MM.1S (cell line): ENCODE measurements at regions not wholly inside any gene's neighbourhood (a gene's known extent, or its start where the extent isn't known, plus 50 kb on each side); places are given as distances from the start of the nearest gene placed in this dataset.

ENCODE experiments used
- DNase-seq: peaks from one replicate; pipeline ENCODE4 v3.0.0-alpha.2; 2015
- H2AFZ ChIP-seq: fragments of 300-600 bp; sonication (generic); 2 replicates; pipeline ENCODE4 v1.6.0; 2016; ENCODE audit warnings: antibody characterized with exemption, low read length
- H3F3A ChIP-seq: fragments of 300-600 bp; sonication (generic); 2 replicates; pipeline ENCODE4 v1.6.1; 2016; ENCODE audit warnings: mild to moderate bottlenecking, antibody characterized with exemption, low read length, moderate library complexity, mixed read lengths; ENCODE audit not compliant: insufficient read depth
- H3K27ac ChIP-seq: fragments of 300-600 bp; sonication (generic); 2 replicates; pipeline ENCODE4 v1.5.1; 2016; ENCODE audit warnings: mild to moderate bottlenecking, low read length
- H3K27me3 ChIP-seq: fragments of 300-600 bp; sonication (generic); replicated peaks from 2 replicates; pipeline ENCODE4 v1.6.0; 2016; ENCODE audit warnings: low read length; ENCODE audit not compliant: insufficient read depth
- H3K36me3 ChIP-seq: fragments of 300-600 bp; sonication (generic); replicated peaks from 2 replicates; pipeline ENCODE4 v1.6.1; 2016; ENCODE audit warnings: mild to moderate bottlenecking, low read length, mixed read lengths; ENCODE audit not compliant: insufficient read depth
- H3K4me1 ChIP-seq: fragments of 300-600 bp; sonication (generic); 2 replicates; pipeline ENCODE4 v1.6.1; 2016; ENCODE audit warnings: low read length, mixed read lengths
- H3K4me2 ChIP-seq: fragments of 300-600 bp; sonication (generic); 2 replicates; pipeline ENCODE4 v1.6.0; 2016; ENCODE audit warnings: low read depth, low read length
- H3K4me3 ChIP-seq: fragments of 300-600 bp; sonication (generic); 2 replicates; pipeline ENCODE4 v1.5.1; 2016; ENCODE audit warnings: low read length, mixed read lengths
- H3K79me2 ChIP-seq: fragments of 300-600 bp; sonication (generic); 2 replicates; pipeline ENCODE4 v1.6.1; 2016; ENCODE audit warnings: mixed run types, low read length, mixed read lengths
- H3K9ac ChIP-seq: fragments of 300-600 bp; sonication (generic); 2 replicates; pipeline ENCODE4 v1.6.1; 2016; ENCODE audit warnings: low read length, mixed read lengths
- H3K9me2 ChIP-seq: fragments of 300-600 bp; sonication (generic); replicated peaks from 2 replicates; pipeline ENCODE4 v1.6.1; 2016; ENCODE audit warnings: mild to moderate bottlenecking, low read length, mixed read lengths; ENCODE audit not compliant: insufficient read depth
- H3K9me3 ChIP-seq: fragments of 300-600 bp; sonication (generic); replicated peaks from 2 replicates; pipeline ENCODE4 v1.6.1; 2016; ENCODE audit warnings: mild to moderate bottlenecking, low read length, mixed read lengths; ENCODE audit not compliant: insufficient read depth
- H4K20me1 ChIP-seq: fragments of 300-600 bp; sonication (generic); 2 replicates; pipeline ENCODE4 v1.6.1; 2016; ENCODE audit warnings: mild to moderate bottlenecking, low read length, moderate library complexity, mixed read lengths; ENCODE audit not compliant: insufficient read depth
- CTCF ChIP-seq: fragments of 300-600 bp; sonication (generic); IDR thresholded peaks from 2 replicates; pipeline ENCODE4 v1.5.1; 2016; ENCODE audit warnings: antibody characterized with exemption, low read length, mixed read lengths
- EZH2 ChIP-seq: fragments of 300-600 bp; sonication (generic); optimal IDR thresholded peaks from 2 replicates; pipeline ENCODE3; 2017; ENCODE audit warnings: low read depth, mild to moderate bottlenecking, antibody characterized with exemption, low read length, mixed read lengths
- EZH2phosphoT487 ChIP-seq: fragments of 300-600 bp; sonication (generic); IDR thresholded peaks from 2 replicates; pipeline ENCODE4 v1.6.1; 2018; ENCODE audit warnings: antibody characterized with exemption, low read length

GRCh38 chr17:63150490-63150889 is 184.5 kb downstream of the TANC2 start:
- no peaks in the 10 kb centered on the region for H3K36me3 ChIP-seq
- H2AFZ ChIP-seq: no peak overlapping the region
- H3K9ac ChIP-seq: no peak overlapping the region
- no peaks in the 10 kb centered on the region for H3K4me1 ChIP-seq
- no peaks in the 10 kb centered on the region for H3K27me3 ChIP-seq
- H4K20me1 ChIP-seq: no peaks in the 10 kb centered on the region
- H3K79me2 ChIP-seq: no peaks in the 10 kb centered on the region
- TF ChIP-seq CTCF: no peak
- no peak for TF ChIP-seq EZH2phosphoT487
- no peak for TF ChIP-seq EZH2
- H3K9me2 ChIP-seq: no peaks in the 10 kb centered on the region
- DNase-seq: no peak
- no peak overlapping the region for H3K4me3 ChIP-seq
- no peaks in the 10 kb centered on the region for H3K9me3 ChIP-seq
- no peaks in the 10 kb centered on the region for H3F3A ChIP-seq
- no peak overlapping the region for H3K27ac ChIP-seq
- H3K4me2 ChIP-seq: no peak overlapping the region

GRCh38 chr17:63150994-63151464 is 185.0 kb downstream of the TANC2 start:
- H3K9me3 ChIP-seq: no peaks in the 10 kb centered on the region
- TF ChIP-seq CTCF: no peak
- no peak for TF ChIP-seq EZH2
- no peaks in the 10 kb centered on the region for H4K20me1 ChIP-seq
- H3K27ac ChIP-seq: no peak overlapping the region
- H3K4me3 ChIP-seq: no peak overlapping the region
- H3K27me3 ChIP-seq: no peaks in the 10 kb centered on the region
- no peaks in the 10 kb centered on the region for H3K36me3 ChIP-seq
- no peak overlapping the region for H3K4me2 ChIP-seq
- DNase-seq: no peak
- H3K9me2 ChIP-seq: no peaks in the 10 kb centered on the region
- H3K4me1 ChIP-seq: no peaks in the 10 kb centered on the region
- no peak overlapping the region for H2AFZ ChIP-seq
- no peak overlapping the region for H3K9ac ChIP-seq
- H3K79me2 ChIP-seq: no peaks in the 10 kb centered on the region
- H3F3A ChIP-seq: no peaks in the 10 kb centered on the region

- no peak overlapping the region for H3K4me2 ChIP-seq
- H3K9ac ChIP-seq: no peak overlapping the region
- H3K36me3 ChIP-seq: no peaks in the 10 kb centered on the region
- no peaks in the 10 kb centered on the region for H3F3A ChIP-seq
- no peaks in the 10 kb centered on the region for H3K79me2 ChIP-seq
- DNase-seq: no peak
- H3K27ac ChIP-seq: no peak overlapping the region
- H3K4me1 ChIP-seq: no peaks in the 10 kb centered on the region
- TF ChIP-seq CTCF: no peak
- TF ChIP-seq EZH2: no peak
- no peak for TF ChIP-seq EZH2phosphoT487
- H3K9me3 ChIP-seq: no peaks in the 10 kb centered on the region
- H2AFZ ChIP-seq: no peak overlapping the region
- no peaks in the 10 kb centered on the region for H3K27me3 ChIP-seq
- H3K9me2 ChIP-seq: no peaks in the 10 kb centered on the region
- H3K4me3 ChIP-seq: no peak overlapping the region
- H4K20me1 ChIP-seq: no peaks in the 10 kb centered on the region
These were observed 186.0 kb downstream of the TANC2 start for GRCh38 chr17:63151941-63152523.
